Keratinocyte (primary cell): ENCODE measurements at regions not wholly inside any gene's neighbourhood (a gene's known extent, or its start where the extent isn't known, plus 50 kb on each side); places are given as distances from the start of the nearest gene placed in this dataset.

Source experiments
- DNase-seq: peaks from one replicate; pipeline ENCODE4 v3.0.0-alpha.2; 2011; ENCODE audit warnings: low read depth, missing footprints, low spot score
- FAIRE-seq: peaks from 2 replicates; lab custom pipeline; 2011; peaks lifted over from hg19 to GRCh38; lab: Jason Lieb, UNC
- H2AFZ ChIP-seq: 2 replicates; pipeline ENCODE4 v1.6.0; 2012; ENCODE audit warnings: low read length, control low read depth, inconsistent platforms; ENCODE audit not compliant: control insufficient read depth
- H3K27ac ChIP-seq: 2 replicates; pipeline ENCODE4 v1.5.1; 2011; ENCODE audit warnings: low read length; ENCODE audit not compliant: control insufficient read depth, insufficient read depth
- H3K27me3 ChIP-seq: 3 replicates; pipeline ENCODE4 v1.6.0; 2011; ENCODE audit warnings: low read length; ENCODE audit not compliant: control insufficient read depth, insufficient read depth; ENCODE audit errors: extremely low read depth
- H3K36me3 ChIP-seq, 2 experiments: 2 replicates in 1 of 2; 3 replicates in 1 of 2; pipeline ENCODE4 v1.5.1; 2011; ENCODE audit warnings: low read length in 2 of 2, mild to moderate bottlenecking in 1 of 2; ENCODE audit not compliant: control insufficient read depth in 2 of 2, insufficient read depth in 2 of 2; ENCODE audit errors: extremely low read depth in 1 of 2
- H3K4me1 ChIP-seq: 3 replicates; pipeline ENCODE4 v1.5.1; 2011; ENCODE audit warnings: low read length; ENCODE audit not compliant: control insufficient read depth, insufficient read depth; ENCODE audit errors: extremely low read depth
- H3K4me2 ChIP-seq: 3 replicates; pipeline ENCODE4 v1.6.0; 2011; ENCODE audit warnings: low read depth, low read length; ENCODE audit not compliant: control insufficient read depth, insufficient read depth; ENCODE audit errors: extremely low read depth
- H3K4me3 ChIP-seq, 3 experiments: fragments of 200-600 bp in 1 of 3; sonication (generic) in 1 of 3; 2 replicates in 2 of 3; 3 replicates in 1 of 3; pipeline ENCODE4 v1.5.1; 2011 to 2016; ENCODE audit warnings: low read length in 3 of 3, mild to moderate bottlenecking in 3 of 3, control low read depth in 2 of 3, inconsistent platforms in 1 of 3, low read depth in 1 of 3, mixed read lengths in 1 of 3, mixed run types in 1 of 3, moderate library complexity in 1 of 3; ENCODE audit not compliant: control insufficient read depth in 2 of 3, insufficient read depth in 2 of 3; ENCODE audit errors: extremely low read depth in 1 of 3
- H3K79me2 ChIP-seq: 2 replicates; pipeline ENCODE4 v1.6.0; 2012; ENCODE audit warnings: low read length; ENCODE audit not compliant: control insufficient read depth, insufficient read depth
- H3K9ac ChIP-seq: 3 replicates; pipeline ENCODE4 v1.6.0; 2011; ENCODE audit warnings: low read length; ENCODE audit not compliant: control insufficient read depth, insufficient read depth; ENCODE audit errors: extremely low read depth
- H3K9me1 ChIP-seq: 3 replicates; pipeline ENCODE4 v1.6.0; 2011; ENCODE audit warnings: low read length; ENCODE audit not compliant: control insufficient read depth, insufficient read depth; ENCODE audit errors: extremely low read depth
- H3K9me3 ChIP-seq: 2 replicates; pipeline ENCODE4 v1.5.1; 2012; ENCODE audit warnings: low read depth, low read length; ENCODE audit not compliant: control insufficient read depth
- H4K20me1 ChIP-seq: 3 replicates; pipeline ENCODE4 v1.6.0; 2011; ENCODE audit warnings: low read length; ENCODE audit not compliant: control insufficient read depth, insufficient read depth; ENCODE audit errors: extremely low read depth
- CTCF ChIP-seq, 3 experiments: IDR thresholded peaks in 1 of 3; conservative IDR thresholded peaks in 1 of 3; optimal IDR thresholded peaks in 1 of 3; 2 replicates in 2 of 3; 3 replicates in 1 of 3; pipeline versions ENCODE3 to v1.5.1; 2011; ENCODE audit warnings: low read length in 3 of 3, mild to moderate bottlenecking in 3 of 3, moderate library complexity in 2 of 3, control low read depth in 1 of 3, inconsistent platforms in 1 of 3; ENCODE audit not compliant: insufficient read depth in 2 of 3; ENCODE audit errors: extremely low read depth in 1 of 3
- EZH2 ChIP-seq: IDR thresholded peaks from one replicate; pipeline ENCODE4 v1.6.1; 2012; ENCODE audit warnings: inconsistent platforms, mild to moderate bottlenecking, low read length, moderate library complexity
- dilution Hi-C: fragments of 300-500 bp; cut with MboI; formaldehyde crosslinking; loops from one replicate; pipeline ENCODE4 v1.7.0; 2020; ENCODE audit warnings: low sequenced_read_pairs; ENCODE audit not compliant: extremely low pct_ligation_motif_present

- TF ChIP-seq EZH2 = no peak
- no peak for TF ChIP-seq CTCF (optimal IDR thresholded peaks at IDR 0.05 in 1 of 3, IDR thresholded peaks at IDR 0.05 in 1 of 3, conservative IDR thresholded peaks at IDR 0.05 in 1 of 3; ENCODE audit: extremely low read depth in 1 of 3, insufficient read depth in 2 of 3, low read length in 3 of 3)
- DNase-seq (no peak), FAIRE-seq (no peak)
- Histone ChIP-seq H3K79me2 (no peaks in the 10 kb centered on the region), H4K20me1 (no peaks in the 10 kb centered on the region), H3K9me1 (no peaks in the 10 kb centered on the region), H2AFZ (no peak overlapping the region), H3K27ac (no peak overlapping the region), H3K4me1 (no peaks in the 10 kb centered on the region), H3K36me3 (no peaks in the 10 kb centered on the region), H3K4me2 (no peak overlapping the region), H3K4me3 (no peak overlapping the region), H3K27me3 (no peaks in the 10 kb centered on the region), H3K9me3 (no peaks in the 10 kb centered on the region), H3K9ac (no peak overlapping the region)
- dilution Hi-C loops = no loop called here
Observed at GRCh38 chr5:175308701-175309100, 135.3 kb downstream of the DRD1 start.

GRCh38 chr5:175306381-175306780, 137.6 kb downstream of the DRD1 start:
- DNase-seq (no peak), FAIRE-seq (no peak)
- no peaks in the 10 kb centered on the region for H3K27me3 ChIP-seq
- no peak overlapping the region for H2AFZ ChIP-seq
- H3K4me1 ChIP-seq = no peaks in the 10 kb centered on the region
- no peaks in the 10 kb centered on the region for H3K79me2 ChIP-seq
- H4K20me1 ChIP-seq = no peaks in the 10 kb centered on the region
- no peak overlapping the region for H3K27ac ChIP-seq
- dilution Hi-C loops = no loop called here
- H3K9me3 ChIP-seq = no peaks in the 10 kb centered on the region
- H3K36me3 ChIP-seq = no peaks in the 10 kb centered on the region
- no peaks in the 10 kb centered on the region for H3K9me1 ChIP-seq
- H3K4me3 ChIP-seq = no peak overlapping the region
- no peak overlapping the region for H3K4me2 ChIP-seq
- H3K9ac ChIP-seq = no peak overlapping the region
- TF ChIP-seq CTCF (optimal IDR thresholded peaks at IDR 0.05 in 1 of 3, IDR thresholded peaks at IDR 0.05 in 1 of 3, conservative IDR thresholded peaks at IDR 0.05 in 1 of 3; ENCODE audit: extremely low read depth in 1 of 3, insufficient read depth in 2 of 3, low read length in 3 of 3) (no peak), EZH2 (no peak)
